DOHH2 (cell line): ENCODE measurements at regions not wholly inside any gene's neighbourhood (a gene's known extent, or its start where the extent isn't known, plus 50 kb on each side); places are given as distances from the start of the nearest gene placed in this dataset.

ENCODE experiments used
- CTCF ChIP-seq: fragments of 200-600 bp; sonication (generic); IDR thresholded peaks from one replicate; pipeline ENCODE4 v1.5.1; 2014; ENCODE audit warnings: antibody characterized with exemption, mild to moderate bottlenecking, low read depth, low read length; ENCODE audit not compliant: poor library complexity, severe bottlenecking
- EZH2phosphoT487 ChIP-seq: fragments of 200-600 bp; sonication (generic); IDR thresholded peaks from 2 replicates; pipeline ENCODE4 v1.6.1; 2017; ENCODE audit warnings: borderline replicate concordance, mild to moderate bottlenecking, antibody characterized with exemption, low read length, moderate library complexity, mixed read lengths

GRCh38 chr10:21423850-21424249 lies 101.6 kb downstream of the SKIDA1 start:
- TF ChIP-seq CTCF (no peak), EZH2phosphoT487 (no peak)
